NCI-H2227 (cell line): ENCODE measurements at regions not wholly inside any gene's neighbourhood (a gene's known extent, or its start where the extent isn't known, plus 50 kb on each side); places are given as distances from the start of the nearest gene placed in this dataset.

ENCODE experiments used
- DNase-seq: peaks from one replicate; lab custom pipeline; 2025; ENCODE audit not compliant: unreplicated experiment; lab: John Stamatoyannopoulos, UW

DNA sequence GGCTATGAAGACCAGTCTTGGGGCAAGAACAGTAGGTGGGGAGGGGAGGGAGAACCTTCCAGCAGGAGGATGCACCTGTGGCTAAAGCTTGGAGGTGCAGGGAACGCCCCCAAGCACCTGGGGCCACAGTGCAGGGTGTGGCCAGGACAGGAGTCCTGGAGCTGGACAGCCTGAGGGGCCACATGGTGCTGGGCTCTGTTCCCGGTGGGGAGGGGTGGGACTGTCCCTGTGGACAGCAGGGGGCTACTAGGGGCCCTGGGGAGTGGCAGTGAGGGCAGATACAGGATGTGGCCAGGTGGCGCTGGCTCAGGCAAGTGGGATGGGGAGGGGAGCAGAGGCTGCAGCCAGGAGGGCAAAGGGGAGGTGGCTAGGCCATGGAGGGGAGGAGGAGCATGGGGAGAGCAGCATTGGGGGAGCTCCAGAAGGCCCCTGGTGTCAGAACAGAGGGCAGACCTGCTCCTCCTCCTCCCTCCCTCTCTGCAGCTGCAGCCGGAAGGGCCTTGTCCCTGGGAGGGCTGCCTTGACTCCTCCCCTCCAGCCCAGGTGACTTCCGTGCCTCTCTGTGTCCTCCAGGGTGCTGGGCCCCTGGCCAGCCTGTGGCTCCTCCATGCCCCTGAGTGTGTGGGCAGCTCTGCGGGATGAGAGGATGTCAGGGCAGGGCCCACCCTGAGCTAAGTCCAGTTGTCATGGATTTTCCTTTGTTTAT, 68.4 kb upstream of the DLK1 start:
- DNase-seq: no peak

DNA sequence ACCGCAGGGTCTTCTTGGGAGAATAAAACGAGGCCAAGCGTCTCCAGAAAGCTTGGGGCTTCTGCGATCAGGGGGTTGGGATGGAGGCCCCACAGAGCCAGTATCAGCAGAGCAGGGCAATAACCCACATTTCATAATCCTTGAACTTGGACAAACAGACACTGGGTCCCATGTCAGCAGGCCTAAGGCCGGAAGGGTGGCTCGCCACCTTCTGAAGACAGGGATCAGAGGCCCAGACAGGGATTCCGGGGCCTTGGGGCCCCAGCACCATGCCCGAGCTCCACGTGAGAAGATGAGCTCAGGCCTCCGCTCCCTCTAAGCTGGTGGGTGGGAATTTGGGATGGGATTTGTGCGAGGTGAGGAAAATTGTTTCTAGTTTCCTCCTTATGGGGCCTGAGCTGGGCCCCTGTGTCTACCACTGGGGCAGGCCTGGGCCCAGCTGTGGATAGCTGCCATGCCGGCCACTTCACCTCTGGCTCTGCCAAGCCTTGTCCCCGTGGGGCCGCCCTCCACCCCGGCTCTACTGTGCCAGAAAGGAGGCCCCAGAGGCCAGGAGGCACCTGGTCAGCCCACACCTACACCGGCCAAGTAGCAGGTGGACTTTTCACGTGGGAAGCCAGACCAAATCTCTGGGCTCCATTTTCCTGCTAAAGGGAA, 67.2 kb upstream of the DLK1 start:
- no peak for DNase-seq

DNA sequence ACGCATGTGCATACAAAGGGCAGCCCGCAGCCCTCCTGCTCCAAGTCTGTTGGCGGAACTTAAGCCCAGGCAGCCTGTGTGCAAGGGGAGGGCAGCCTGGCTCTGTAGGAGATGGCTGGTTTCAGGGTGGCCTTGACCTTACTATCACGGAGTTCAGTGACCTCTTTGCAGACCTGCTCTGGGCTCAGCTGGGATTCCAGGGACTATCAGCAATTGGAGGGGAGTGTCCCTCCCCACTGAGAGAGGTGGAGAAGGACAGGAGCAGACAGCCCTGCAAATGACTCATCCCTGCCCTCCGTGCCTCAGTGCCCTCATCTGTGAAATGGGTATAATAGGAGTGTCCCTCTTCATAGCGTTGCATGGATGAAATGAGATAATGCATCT, 66.2 kb upstream of the DLK1 start:
- DNase-seq: no peak

DNA sequence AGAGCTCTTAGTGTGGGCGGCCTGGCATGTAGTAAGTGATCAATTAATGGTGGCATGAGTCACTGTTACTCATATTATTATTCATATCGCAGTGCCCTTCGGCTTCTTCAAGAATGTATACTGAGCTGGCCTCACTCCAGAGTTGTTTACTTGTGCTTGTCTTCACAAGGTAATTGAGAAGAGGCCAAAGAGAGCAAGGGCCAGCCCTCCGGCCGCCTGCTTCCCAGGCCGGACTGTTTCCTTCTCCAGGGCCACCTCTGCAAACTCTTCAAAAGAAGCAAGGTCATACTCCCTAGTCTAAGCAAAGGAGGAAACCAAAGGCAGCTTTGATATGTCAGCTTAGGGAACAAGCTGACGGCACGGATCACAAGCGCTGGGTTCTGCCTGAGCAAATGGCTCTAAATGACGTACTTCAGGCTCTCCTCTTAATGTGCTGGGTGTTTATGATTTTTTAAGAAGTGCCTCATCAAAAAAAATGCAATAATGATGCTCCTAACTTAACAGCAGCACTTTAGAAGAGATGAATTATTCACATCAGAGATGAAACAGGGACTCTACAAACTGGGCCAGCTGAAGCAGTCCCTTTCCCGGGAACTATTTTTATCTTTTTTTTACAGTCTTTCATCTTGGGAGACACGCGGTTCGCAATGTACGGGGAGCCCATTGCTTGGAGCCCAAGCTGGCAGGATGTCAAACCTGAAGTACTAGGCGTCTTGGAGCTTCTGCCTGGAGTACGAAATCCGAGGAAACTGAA, 65.6 kb upstream of the DLK1 start:
- DNase-seq: peak; percentile 19

DNA sequence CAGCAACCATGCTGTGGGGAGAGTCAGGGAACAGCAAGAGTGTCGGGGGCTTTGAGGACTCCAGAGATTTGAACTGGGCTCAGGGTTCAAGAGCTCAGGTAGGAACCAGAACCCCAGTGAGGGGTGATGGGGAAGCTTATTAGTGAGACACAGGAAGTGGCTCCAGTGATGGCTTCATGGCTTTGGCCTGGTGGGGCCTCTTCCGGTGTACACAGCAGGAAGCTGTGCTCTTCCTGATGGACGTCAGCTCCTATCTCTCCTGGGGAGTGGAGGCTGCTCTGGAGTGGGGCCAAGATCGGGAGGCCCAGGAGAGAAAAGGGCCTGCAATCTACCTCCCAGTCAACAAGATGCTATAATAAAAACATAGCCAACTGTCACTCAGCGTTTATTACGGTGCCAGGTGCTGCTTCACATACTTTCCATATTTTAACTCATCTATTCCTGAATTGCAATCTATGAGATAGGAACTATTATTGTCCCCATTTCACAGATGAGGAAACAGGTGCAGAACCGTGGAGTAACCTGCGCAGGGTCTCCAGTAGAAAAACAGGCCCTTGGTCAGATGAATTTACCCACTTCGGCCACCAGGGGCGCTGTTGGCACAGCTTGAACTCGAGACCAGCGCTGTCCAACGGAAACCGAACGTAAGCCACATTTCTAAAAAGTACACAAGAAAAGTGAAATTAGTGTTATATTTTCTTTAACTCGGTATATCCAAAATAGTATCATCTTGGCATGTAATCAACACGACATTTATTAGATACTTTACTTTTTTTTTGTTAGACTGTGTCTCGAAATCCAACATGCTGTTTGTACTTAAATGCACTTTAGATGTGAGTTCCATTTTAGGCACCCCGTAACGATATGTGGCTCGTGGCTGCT, 63.6 kb upstream of the DLK1 start:
- DNase-seq: peak; percentile 60

DNA sequence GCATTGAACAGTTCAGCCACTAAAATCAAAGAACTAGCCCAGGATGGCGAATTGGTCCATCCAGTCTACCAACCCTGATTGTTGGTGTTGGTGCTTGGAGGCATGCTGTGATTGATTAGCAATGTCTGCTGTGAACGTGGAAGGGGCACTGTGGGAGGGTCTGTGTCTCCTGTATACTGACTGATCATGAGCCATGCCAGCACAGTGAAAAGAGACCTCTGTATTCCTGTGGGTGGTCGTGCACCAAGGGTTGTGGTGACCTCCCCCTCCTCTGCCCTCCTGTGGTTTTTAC, 63.0 kb upstream of the DLK1 start:
- DNase-seq: no peak

DNA sequence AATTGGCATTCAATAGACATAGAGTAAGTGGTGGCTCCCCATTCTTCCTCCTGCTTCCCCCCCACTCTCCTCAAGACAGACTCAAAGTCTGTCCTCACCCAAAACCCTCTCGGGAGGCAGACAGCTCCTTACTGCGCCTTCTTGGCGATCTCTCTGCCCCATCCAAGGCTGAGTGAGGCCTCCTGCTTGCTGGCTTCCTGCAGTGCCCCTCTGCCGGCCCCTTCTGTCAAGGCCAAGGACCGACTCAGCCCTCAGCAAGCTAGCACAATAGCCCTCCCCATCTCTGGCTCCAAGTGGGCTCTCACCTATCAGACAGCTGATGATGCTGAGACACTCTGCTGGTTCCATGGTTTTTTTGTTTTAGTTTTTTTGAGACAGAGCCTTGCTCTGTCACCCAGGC, 62.5 kb upstream of the DLK1 start:
- DNase-seq: no peak

DNA sequence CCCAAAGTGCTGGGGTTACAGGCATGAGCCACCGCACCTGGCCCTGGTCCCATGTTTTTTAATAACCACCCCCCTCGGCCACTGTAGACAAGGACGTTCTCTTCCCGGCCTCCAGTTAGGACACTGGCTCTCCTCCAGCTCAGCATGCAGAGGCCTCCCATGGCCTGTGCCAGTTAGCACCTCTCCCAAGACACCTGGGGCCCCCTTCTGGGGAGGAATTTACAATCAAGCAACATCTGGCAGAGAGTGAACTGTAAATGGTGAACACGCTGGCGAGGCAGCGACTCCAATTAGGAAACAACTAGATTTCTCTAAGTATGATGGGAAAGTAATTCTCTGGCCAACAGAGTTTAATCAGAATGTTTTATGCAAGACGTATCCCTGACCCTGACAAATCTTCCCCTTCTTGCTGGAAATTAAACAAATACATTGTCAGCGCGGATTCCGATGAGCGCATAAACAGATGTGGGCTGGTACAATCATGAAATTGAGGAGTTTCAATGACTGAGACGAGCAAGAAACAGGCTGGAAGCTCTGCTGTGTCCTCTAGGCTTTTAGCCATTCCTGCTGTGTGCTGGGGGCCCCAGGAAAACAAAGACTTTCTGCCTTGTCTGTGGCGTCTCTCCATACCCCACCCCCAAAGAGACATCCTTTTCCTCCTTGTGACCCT, 61.7 kb upstream of the DLK1 start:
- DNase-seq: no peak

DNA sequence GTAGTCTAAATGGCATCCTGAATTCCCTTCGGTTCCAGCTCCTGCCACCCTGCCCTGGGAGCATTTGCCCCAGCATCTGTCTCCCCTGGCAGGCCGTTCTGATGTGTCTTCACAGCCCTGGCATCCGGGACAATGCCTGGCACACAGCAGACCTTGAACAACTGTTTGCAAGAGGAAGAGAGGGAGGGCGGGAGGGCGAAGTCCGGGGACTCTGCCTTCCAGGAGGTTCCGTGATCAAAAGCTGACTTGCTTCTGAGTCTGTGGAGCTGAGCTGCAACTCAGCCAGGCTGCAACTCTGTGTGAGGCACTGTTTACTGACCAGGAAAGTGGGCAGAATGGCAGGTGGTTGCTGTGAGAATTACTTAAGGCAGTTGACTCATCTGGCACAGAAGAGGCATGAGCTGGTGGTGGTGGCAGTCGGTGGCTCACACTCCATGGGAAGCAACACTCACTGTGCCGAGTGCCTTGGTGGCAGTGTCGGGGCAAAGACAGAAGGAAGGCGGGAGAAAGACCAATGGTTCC, 61.1 kb upstream of the DLK1 start:
- DNase-seq: no peak

DNA sequence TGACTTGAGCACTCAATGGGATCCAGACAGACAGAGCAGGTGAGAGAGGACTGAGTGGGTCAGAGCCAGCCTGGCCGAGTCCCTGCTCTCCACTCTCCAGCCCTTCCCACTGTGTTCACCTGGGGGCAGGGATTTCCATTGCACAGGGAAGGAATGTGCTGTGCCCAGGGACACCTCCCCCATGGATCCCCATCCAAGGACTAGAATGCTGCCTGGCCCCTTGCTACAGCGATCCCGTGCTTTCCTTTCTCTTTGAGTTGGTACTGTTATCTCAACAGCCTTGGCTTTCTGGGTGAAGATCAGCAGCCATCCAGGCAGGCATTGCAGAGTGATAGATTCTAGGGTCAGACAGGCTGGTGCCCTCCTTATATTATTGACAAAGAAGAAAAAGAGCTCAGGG, 60.3 kb upstream of the DLK1 start:
- DNase-seq: no peak

DNA sequence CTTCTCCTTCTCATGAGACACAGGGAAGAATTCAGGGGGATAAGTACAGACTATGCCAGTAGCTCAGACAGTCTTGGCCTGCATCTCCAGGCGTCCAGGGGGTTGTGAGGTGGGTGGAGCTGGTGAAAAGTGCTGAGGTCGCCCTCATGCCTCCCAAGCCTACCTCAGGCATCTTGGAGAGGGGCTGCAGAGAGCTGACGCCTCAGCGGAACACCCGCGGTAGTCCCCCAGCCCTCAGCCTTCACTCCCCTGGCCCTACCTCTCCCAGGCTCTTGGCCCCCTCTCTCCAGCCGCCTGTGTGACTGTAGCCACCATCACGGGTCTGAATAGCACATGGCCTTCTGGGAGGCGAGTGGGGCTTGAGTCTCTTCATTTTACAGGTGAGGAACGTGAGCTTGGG, 59.8 kb upstream of the DLK1 start:
- DNase-seq: no peak

DNA sequence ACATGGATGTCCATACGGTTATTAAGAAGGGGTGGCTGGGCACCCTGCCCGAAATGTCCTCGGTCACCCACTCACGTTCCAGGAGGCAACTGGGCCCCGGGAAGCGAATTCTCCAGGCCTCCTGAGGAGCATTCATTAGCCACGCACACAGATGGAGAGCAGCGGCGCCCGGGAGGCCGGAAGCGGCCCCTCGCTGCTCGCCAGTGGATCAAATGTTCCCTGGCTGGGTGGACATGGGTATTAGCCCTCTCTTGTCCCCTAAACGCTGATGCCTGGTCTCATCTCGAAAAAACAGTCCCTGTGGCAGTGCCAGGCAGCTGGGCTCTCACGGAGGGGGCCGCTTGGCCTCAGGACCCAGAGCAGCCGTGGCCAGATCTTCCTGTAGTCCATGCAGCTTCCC, 59.0 kb upstream of the DLK1 start:
- no peak for DNase-seq

DNA sequence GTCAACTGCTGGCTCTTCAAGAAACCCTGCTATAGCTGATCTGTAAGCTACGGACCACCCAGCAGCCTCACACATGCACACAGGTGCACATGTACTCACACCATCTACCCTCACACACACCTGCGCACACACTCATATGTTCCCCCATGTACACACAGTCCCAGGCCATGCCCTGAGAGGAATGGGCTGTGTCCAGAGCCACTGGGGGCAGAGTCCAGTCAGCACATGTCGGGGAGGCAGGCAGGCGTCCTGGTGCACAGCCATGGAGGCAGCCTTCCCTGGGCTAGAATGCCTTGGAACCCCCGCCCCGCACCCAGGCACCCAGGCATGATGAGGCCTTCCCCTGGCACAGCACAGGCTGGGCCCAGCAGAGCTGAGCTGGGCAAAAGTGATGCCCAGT, 58.3 kb upstream of the DLK1 start:
- no peak for DNase-seq

DNA sequence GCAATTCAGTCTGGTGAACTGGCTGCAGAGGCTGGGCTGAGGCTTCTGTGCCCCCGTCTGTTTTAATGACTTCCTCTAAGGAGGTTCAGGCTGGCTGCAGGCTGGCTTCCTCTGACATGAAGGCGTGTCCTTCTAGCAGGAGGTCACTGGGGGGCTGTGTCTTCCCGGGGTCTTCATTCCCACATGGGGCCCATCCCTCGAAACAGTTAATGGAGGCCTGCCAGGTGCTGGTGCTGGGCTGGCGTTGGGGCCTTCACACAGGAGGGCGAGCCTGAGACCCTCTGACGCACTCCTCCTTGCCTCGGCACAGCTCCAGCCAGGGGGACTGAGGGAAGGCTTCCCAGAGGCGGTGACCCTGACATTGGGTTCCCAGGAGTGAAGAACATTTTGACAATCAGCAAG, 57.7 kb upstream of the DLK1 start:
- DNase-seq: no peak

DNA sequence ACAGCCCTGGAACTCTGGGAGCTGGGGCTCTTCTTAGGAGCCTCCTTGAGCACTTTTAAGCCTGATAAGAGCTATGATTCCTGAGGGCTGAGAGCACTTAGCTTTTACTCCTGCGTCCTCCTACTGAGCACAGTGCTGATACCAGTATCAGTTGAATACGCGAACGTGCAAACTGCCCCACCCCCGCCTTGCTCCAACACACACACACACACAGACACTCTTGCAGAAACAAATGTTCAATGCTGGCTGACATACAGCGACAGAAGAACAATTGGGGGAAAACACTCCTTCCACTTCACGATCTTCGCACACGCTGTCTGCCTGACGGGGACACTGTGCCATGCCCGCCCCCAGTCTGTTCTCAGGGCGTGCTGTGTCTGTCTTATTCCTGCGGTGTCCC, 57.2 kb upstream of the DLK1 start:
- peak; percentile 63 for DNase-seq

DNA sequence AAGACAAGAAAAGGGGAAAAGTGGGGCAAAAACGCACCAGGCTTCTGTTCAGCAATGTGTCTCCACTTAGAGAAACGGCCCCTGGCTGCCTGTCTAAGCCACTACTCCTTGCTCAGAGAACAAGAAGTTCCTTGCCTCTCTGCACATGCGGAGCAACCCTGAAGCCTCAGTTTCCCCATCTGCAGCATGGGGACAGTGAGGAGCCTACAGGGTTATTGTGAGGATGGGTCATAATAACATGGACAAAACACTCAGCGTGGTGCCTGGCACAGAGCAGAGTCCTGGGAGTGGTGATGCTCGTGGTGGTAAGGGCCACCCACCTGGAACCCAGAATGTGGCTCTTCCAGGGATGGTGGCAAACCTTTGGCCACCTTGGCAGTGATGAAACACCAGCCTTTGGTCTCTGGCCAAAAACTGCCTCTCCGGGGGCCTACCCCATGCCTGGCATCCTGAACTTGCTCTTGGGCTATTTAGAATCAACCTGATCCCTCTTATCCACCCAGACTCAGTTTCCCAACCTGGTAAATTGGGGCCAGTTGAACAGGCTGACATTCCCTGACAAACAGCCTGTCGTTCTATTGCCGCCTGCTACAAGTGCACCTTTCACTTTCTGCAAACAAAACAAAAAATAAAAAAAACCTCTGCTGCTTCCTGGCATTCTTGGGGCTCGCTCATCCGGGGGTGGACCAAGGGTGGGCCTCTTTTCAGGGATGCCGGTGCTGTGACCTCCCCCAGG, 56.5 kb upstream of the DLK1 start:
- no peak for DNase-seq

DNA sequence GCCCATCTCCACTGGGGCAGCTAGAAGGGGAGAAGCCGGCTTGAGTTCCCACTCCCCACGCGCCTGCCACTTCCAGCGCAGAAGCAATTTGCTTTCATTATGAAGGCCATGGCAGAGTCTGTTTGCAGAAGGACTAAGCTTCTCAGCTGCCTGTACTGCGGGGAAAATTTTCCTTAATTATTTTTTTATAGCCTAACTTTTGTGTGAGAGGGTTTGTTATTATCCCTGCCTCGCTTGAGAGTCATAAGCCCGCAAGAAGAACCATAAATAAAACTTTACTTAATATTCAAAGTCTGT, 56.0 kb upstream of the DLK1 start:
- peak; percentile 46 for DNase-seq

DNA sequence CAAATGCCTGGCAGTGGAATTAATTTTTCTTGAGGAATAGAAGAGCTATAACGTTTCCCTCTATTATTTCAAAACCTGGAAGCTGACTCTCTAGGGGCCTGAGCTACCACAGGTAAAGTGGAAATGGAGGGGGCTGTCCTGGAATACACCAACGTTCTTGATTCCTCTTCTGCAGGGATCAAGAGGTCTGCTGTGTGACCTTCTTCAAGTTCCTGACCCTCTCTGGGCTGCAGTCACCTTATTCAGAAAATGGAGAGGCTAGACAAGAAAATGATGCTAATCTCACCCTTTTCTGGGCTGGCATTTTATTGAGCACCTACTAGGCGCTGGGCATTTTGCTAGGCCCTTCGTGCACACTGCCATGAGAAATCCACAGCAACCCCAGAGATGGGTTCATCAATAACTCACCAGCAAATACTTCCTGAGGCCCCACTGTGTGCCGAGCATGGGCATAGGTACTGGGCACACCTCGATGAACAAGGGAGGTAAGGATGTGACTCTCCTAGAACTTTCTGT, 55.2 kb upstream of the DLK1 start:
- DNase-seq: no peak

DNA sequence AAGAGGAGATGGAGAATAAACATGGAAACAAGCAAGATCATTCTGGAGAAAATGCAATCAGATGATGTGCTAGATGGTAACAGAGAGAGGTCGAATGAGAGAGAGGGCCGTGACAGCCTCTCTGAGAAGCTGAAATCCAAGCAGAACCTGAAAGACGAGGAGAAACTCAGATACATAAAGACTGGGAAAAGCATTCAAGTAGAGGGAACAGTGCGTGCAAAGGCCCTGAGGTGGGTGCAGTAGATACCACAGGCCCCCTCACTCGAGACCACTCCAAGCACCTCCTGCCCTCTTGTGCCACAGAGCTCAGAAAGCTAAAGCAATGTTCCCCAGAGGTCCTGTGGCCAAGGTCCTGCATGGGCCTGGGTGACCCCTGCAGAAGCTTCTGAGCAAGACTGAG, 54.8 kb upstream of the DLK1 start:
- no peak for DNase-seq
